AG04450 (cell line): ENCODE measurements at regions not wholly inside any gene's neighbourhood (a gene's known extent, or its start where the extent isn't known, plus 50 kb on each side); places are given as distances from the start of the nearest gene placed in this dataset.

Experiments
- CTCF ChIA-PET: fragments of 300-600, 350-600 bp; formaldehyde crosslinking; extraction: SDS; loops from one replicate; lab custom pipeline; 2022; ENCODE audit warnings: antibody characterized with exemption, inconsistent platforms; lab: Charles Lee
- POLR2A ChIA-PET: fragments of 350-600 bp; formaldehyde crosslinking; extraction: SDS; loops from one replicate; lab custom pipeline; 2021; ENCODE audit warnings: antibody characterized with exemption, inconsistent platforms; lab: Yijun Ruan, JAX
- DNase-seq: peaks from one replicate; pipeline ENCODE4 v3.0.0-alpha.2; 2011; ENCODE audit warnings: low read depth, low spot score
- H3K27ac ChIP-seq: one replicate; pipeline ENCODE4 v1.5.1; 2012; ENCODE audit warnings: low read depth, low read length, control low read depth
- H3K27me3 ChIP-seq: one replicate; pipeline ENCODE4 v1.6.0; 2012; ENCODE audit warnings: low read length; ENCODE audit not compliant: control insufficient read depth, insufficient read depth
- H3K4me3 ChIP-seq: 2 replicates; pipeline ENCODE4 v1.5.1; 2011; ENCODE audit warnings: mild to moderate bottlenecking, low read depth, low read length, control low read depth
- H3K9me3 ChIP-seq: 2 replicates; pipeline ENCODE4 v1.5.1; 2012; ENCODE audit warnings: low read length; ENCODE audit not compliant: control insufficient read depth, insufficient read depth
- CTCF ChIP-seq: IDR thresholded peaks from 2 replicates; pipeline ENCODE4 v1.5.1; 2011; ENCODE audit warnings: low read depth, low read length, control low read depth, inconsistent platforms

GRCh38 chr7:54343511-54343910, 198.7 kb upstream of the VSTM2A start:
- no peak overlapping the region for H3K4me3 ChIP-seq
- no peak for DNase-seq
- CTCF ChIA-PET = no interaction called here
- TF ChIP-seq CTCF = no peak
- no peak overlapping the region for H3K27ac ChIP-seq
- H3K9me3 ChIP-seq = peaks cover 8% of the 10 kb centered on the region; the same call in 1 of the 2 replicates
- no peaks in the 10 kb centered on the region for H3K27me3 ChIP-seq
- POLR2A ChIA-PET = no interaction called here

- Histone ChIP-seq H3K27me3 (no peaks in the 10 kb centered on the region), H3K27ac (no peak overlapping the region), H3K4me3 (no peak overlapping the region), H3K9me3 (peaks cover 10% of the 10 kb centered on the region; the same call in 1 of the 2 replicates)
- ChIA-PET POLR2A (no interaction called here), CTCF (no interaction called here)
- no peak for DNase-seq
- TF ChIP-seq CTCF = no peak
Observed at GRCh38 chr7:54345746-54346145, 196.4 kb upstream of the VSTM2A start.

- DNase-seq = no peak
- no peak for TF ChIP-seq CTCF
- ChIA-PET POLR2A (no interaction called here), CTCF (no interaction called here)
- Histone ChIP-seq H3K27me3 (no peaks in the 10 kb centered on the region), H3K9me3 (peaks cover 3% of the 10 kb centered on the region; the same call in 1 of the 2 replicates), H3K27ac (no peak overlapping the region), H3K4me3 (no peak overlapping the region)
Observed at GRCh38 chr7:54349229-54349628, 192.9 kb upstream of the VSTM2A start.

GRCh38 chr7:54354436-54354835, 187.7 kb upstream of the VSTM2A start:
- POLR2A ChIA-PET = no interaction called here
- CTCF ChIA-PET = no interaction called here
- no peak overlapping the region for H3K27ac ChIP-seq
- no peak for DNase-seq
- TF ChIP-seq CTCF = no peak
- H3K9me3 ChIP-seq = peaks cover 3% of the 10 kb centered on the region; the same call in 1 of the 2 replicates
- no peak overlapping the region for H3K4me3 ChIP-seq
- H3K27me3 ChIP-seq = no peaks in the 10 kb centered on the region

- ChIA-PET CTCF (no interaction called here), POLR2A (no interaction called here)
- Histone ChIP-seq H3K27me3 (no peaks in the 10 kb centered on the region), H3K27ac (no peak overlapping the region), H3K9me3 (peaks cover 3% of the 10 kb centered on the region; the same call in 1 of the 2 replicates), H3K4me3 (no peak overlapping the region)
- no peak for TF ChIP-seq CTCF
- no peak for DNase-seq
Observed at GRCh38 chr7:54355842-54356241, 186.3 kb upstream of the VSTM2A start.
